Common myeloid progenitor, CD34-positive (primary cell): ENCODE measurements at regions not wholly inside any gene's neighbourhood (a gene's known extent, or its start where the extent isn't known, plus 50 kb on each side); places are given as distances from the start of the nearest gene placed in this dataset.

ENCODE experiments used
- CTCF ChIA-PET: fragments of 350-600 bp; sonication (Branson Sonifier 250); formaldehyde crosslinking; loops from one replicate; lab custom pipeline; 2021; ENCODE audit warnings: antibody characterized with exemption; lab: Charles Lee
- POLR2A ChIA-PET: fragments of 350-600 bp; sonication (Branson Sonifier 250); formaldehyde crosslinking; loops from one replicate; lab custom pipeline; 2021; ENCODE audit warnings: antibody characterized with exemption; lab: Charles Lee
- DNase-seq, 3 donors: peaks; one replicate each; pipeline versions ENCODE4 v3.0.0 to v3.0.0-alpha.2; 2013
- H3K27ac ChIP-seq, 2 experiments: 1 replicate in 1 of 2; 2 replicates in 1 of 2; pipeline ENCODE4 v1.7.0; 2013; ENCODE audit warnings: inconsistent platforms in 2 of 2, low read length in 2 of 2, mild to moderate bottlenecking in 2 of 2, low read depth in 1 of 2, moderate library complexity in 1 of 2; ENCODE audit not compliant: severe bottlenecking in 2 of 2, insufficient read depth in 1 of 2, poor library complexity in 1 of 2
- H3K27me3 ChIP-seq, 5 experiments: replicated peaks in 2 of 5; 1 replicate in 3 of 5; 2 replicates in 2 of 5; pipeline versions ENCODE4 v1.6.1 to v1.7.0; 2013; ENCODE audit warnings: low read length in 4 of 5, mild to moderate bottlenecking in 2 of 5, moderate library complexity in 2 of 5, inconsistent platforms in 1 of 5; ENCODE audit not compliant: insufficient read depth in 5 of 5, control insufficient read depth in 4 of 5
- H3K36me3 ChIP-seq, 4 experiments: 1 replicate in 2 of 4; 2 replicates in 2 of 4; pipeline versions ENCODE4 v1.6.1 to v1.7.0; 2013; ENCODE audit warnings: low read length in 3 of 4, control low read depth in 1 of 4, mild to moderate bottlenecking in 1 of 4; ENCODE audit not compliant: control insufficient read depth in 4 of 4, insufficient read depth in 4 of 4
- H3K4me1 ChIP-seq, 4 experiments: 1 replicate in 3 of 4; 2 replicates in 1 of 4; pipeline versions ENCODE4 v1.6.1 to v1.7.1; 2013; ENCODE audit warnings: low read length in 3 of 4, mild to moderate bottlenecking in 3 of 4, control low read depth in 1 of 4, inconsistent platforms in 1 of 4, moderate library complexity in 1 of 4; ENCODE audit not compliant: control insufficient read depth in 4 of 4, insufficient read depth in 4 of 4; ENCODE audit errors: control extremely low read depth in 1 of 4
- H3K4me3 ChIP-seq, 7 experiments: 1 replicate in 4 of 7; 2 replicates in 3 of 7; pipeline versions ENCODE4 v1.5.1 to v1.7.0; 2013; ENCODE audit warnings: mild to moderate bottlenecking in 7 of 7, low read length in 6 of 7, moderate library complexity in 6 of 7, inconsistent platforms in 2 of 7, low read depth in 2 of 7, control low read depth in 1 of 7; ENCODE audit not compliant: insufficient read depth in 4 of 7, control insufficient read depth in 1 of 7; ENCODE audit errors: extremely low read depth in 1 of 7
- H3K9me3 ChIP-seq, 5 experiments: 1 replicate in 4 of 5; 2 replicates in 1 of 5; pipeline versions ENCODE4 v1.6.1 to v1.7.1; 2013; ENCODE audit warnings: low read length in 4 of 5, mild to moderate bottlenecking in 2 of 5, inconsistent platforms in 1 of 5, low read depth in 1 of 5, moderate library complexity in 1 of 5; ENCODE audit not compliant: control insufficient read depth in 4 of 5, insufficient read depth in 2 of 5; ENCODE audit errors: control extremely low read depth in 1 of 5
- WGBS: methylation state at CpG from one replicate; pipeline ENCODE4 v1.1.5; 2013; ENCODE audit not compliant: insufficient coverage; 5-methylcytosine and 5-hydroxymethylcytosine counted together

- no peak overlapping the region for H3K27ac ChIP-seq
- ChIA-PET POLR2A (no interaction called here), CTCF (no interaction called here)
- WGBS = no CpG with 5 or more reads among the region's 3 CpGs
- no peaks in the 10 kb centered on the region for H3K36me3 ChIP-seq
- H3K27me3 ChIP-seq = no peaks in the 10 kb centered on the region
- no peak overlapping the region for H3K4me3 ChIP-seq
- peaks cover 0 to 2% (median 0%) of the 10 kb centered on the region in 5 experiments for H3K9me3 ChIP-seq
- no peak for DNase-seq
- H3K4me1 ChIP-seq = no peaks in the 10 kb centered on the region
These were observed 170.2 kb downstream of the THBS2 start for GRCh38 chr6:169083508-169083874.

GRCh38 chr6:169082817-169083507 lies 170.7 kb downstream of the THBS2 start:
- no peak for DNase-seq
- ChIA-PET CTCF (no interaction called here), POLR2A (no interaction called here)
- no peak overlapping the region for H3K4me3 ChIP-seq
- H3K9me3 ChIP-seq = peaks cover 0 to 2% (median 0%) of the 10 kb centered on the region in 5 experiments
- no peaks in the 10 kb centered on the region for H3K27me3 ChIP-seq
- H3K4me1 ChIP-seq = no peaks in the 10 kb centered on the region
- H3K36me3 ChIP-seq = no peaks in the 10 kb centered on the region
- 91% methylated on average over 4 of the region's 7 CpGs for WGBS
- H3K27ac ChIP-seq = no peak overlapping the region

GRCh38 chr6:169082093-169082492 lies 171.6 kb downstream of the THBS2 start:
- Histone ChIP-seq H3K36me3 (no peaks in the 10 kb centered on the region), H3K9me3 (peaks cover 0 to 2% (median 0%) of the 10 kb centered on the region in 5 experiments), H3K27me3 (no peaks in the 10 kb centered on the region), H3K4me1 (no peaks in the 10 kb centered on the region), H3K27ac (no peak overlapping the region), H3K4me3 (no peak overlapping the region)
- POLR2A ChIA-PET = no interaction called here
- no peak for DNase-seq
- CTCF ChIA-PET = no interaction called here
- 96% methylated on average over 5 of the region's 5 CpGs for WGBS

- DNase-seq = no peak
- Histone ChIP-seq H3K4me3 (no peak overlapping the region), H3K27ac (no peak overlapping the region), H3K4me1 (no peaks in the 10 kb centered on the region), H3K27me3 (no peaks in the 10 kb centered on the region), H3K9me3 (peaks cover 0 to 2% (median 0%) of the 10 kb centered on the region in 5 experiments), H3K36me3 (no peaks in the 10 kb centered on the region)
- ChIA-PET POLR2A (no interaction called here), CTCF (no interaction called here)
- WGBS = 86% methylated on average over 3 of the region's 3 CpGs
These were observed 172.4 kb downstream of the THBS2 start for GRCh38 chr6:169081248-169081647.

GRCh38 chr6:169079650-169080049 lies 174.0 kb downstream of the THBS2 start:
- no peak overlapping the region for H3K4me3 ChIP-seq
- H3K36me3 ChIP-seq = no peaks in the 10 kb centered on the region
- CTCF ChIA-PET = no interaction called here
- DNase-seq = no peak
- peaks cover 0 to 2% (median 0%) of the 10 kb centered on the region in 5 experiments for H3K9me3 ChIP-seq
- no peaks in the 10 kb centered on the region for H3K4me1 ChIP-seq
- H3K27me3 ChIP-seq = no peaks in the 10 kb centered on the region
- H3K27ac ChIP-seq = no peak overlapping the region
- WGBS = 100% methylated on average over 1 of the region's 3 CpGs
- POLR2A ChIA-PET = no interaction called here

GRCh38 chr6:169078399-169079145 lies 175.1 kb downstream of the THBS2 start:
- 100% methylated on average over 2 of the region's 7 CpGs for WGBS
- no peak overlapping the region for H3K27ac ChIP-seq
- H3K9me3 ChIP-seq = peaks cover 0 to 2% (median 0%) of the 10 kb centered on the region in 5 experiments
- POLR2A ChIA-PET = no interaction called here
- DNase-seq = no peak
- no peaks in the 10 kb centered on the region for H3K4me1 ChIP-seq
- H3K27me3 ChIP-seq = no peaks in the 10 kb centered on the region
- CTCF ChIA-PET = no interaction called here
- no peaks in the 10 kb centered on the region for H3K36me3 ChIP-seq
- no peak overlapping the region for H3K4me3 ChIP-seq

- WGBS = 96% methylated on average over 7 of the region's 9 CpGs
- no peaks in the 10 kb centered on the region for H3K4me1 ChIP-seq
- CTCF ChIA-PET = no interaction called here
These were observed 177.6 kb downstream of the THBS2 start for GRCh38 chr6:169075915-169076654.

More at GRCh38 chr6:169075915-169076654, 177.6 kb downstream of the THBS2 start:
- Histone ChIP-seq H3K36me3 (no peaks in the 10 kb centered on the region), H3K27me3 (no peaks in the 10 kb centered on the region), H3K9me3 (peaks cover 0 to 2% (median 0%) of the 10 kb centered on the region in 5 experiments), H3K27ac (no peak overlapping the region), H3K4me3 (no peak overlapping the region)
- POLR2A ChIA-PET = no interaction called here
- DNase-seq = no peak
